ENCODE measurements at regions not wholly inside any gene's neighbourhood (a gene's known extent, or its start where the extent isn't known, plus 50 kb on each side); places are given as distances from the start of the nearest gene placed in this dataset.

- TF ChIP-seq, protein P1, sequence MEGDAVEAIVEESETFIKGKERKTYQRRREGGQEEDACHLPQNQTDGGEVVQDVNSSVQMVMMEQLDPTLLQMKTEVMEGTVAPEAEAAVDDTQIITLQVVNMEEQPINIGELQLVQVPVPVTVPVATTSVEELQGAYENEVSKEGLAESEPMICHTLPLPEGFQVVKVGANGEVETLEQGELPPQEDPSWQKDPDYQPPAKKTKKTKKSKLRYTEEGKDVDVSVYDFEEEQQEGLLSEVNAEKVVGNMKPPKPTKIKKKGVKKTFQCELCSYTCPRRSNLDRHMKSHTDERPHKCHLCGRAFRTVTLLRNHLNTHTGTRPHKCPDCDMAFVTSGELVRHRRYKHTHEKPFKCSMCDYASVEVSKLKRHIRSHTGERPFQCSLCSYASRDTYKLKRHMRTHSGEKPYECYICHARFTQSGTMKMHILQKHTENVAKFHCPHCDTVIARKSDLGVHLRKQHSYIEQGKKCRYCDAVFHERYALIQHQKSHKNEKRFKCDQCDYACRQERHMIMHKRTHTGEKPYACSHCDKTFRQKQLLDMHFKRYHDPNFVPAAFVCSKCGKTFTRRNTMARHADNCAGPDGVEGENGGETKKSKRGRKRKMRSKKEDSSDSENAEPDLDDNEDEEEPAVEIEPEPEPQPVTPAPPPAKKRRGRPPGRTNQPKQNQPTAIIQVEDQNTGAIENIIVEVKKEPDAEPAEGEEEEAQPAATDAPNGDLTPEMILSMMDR (IDR thresholded peaks at IDR 0.05): no peak
- no peak for TF ChIP-seq ZFX (IDR thresholded peaks at IDR 0.05; ENCODE audit: borderline replicate concordance)
Measured at GRCh38 chr10:100621360-100622205, 85.8 kb downstream of the HIF1AN start.
